Right lobe of liver (tissue), 6 donors: ENCODE measurements at regions not wholly inside any gene's neighbourhood (a gene's known extent, or its start where the extent isn't known, plus 50 kb on each side); places are given as distances from the start of the nearest gene placed in this dataset.

Experiments used
- ATAC-seq, 4 donors: fragments of 200-7000 bp; cut with Tn5 transposase; one replicate each; pipeline ENCODE4 v1.9.1; 2020; ENCODE audit warnings: mild to moderate bottlenecking in 4 of 4, moderate library complexity in 4 of 4
- DNase-seq, 3 donors: peaks; one replicate each; pipeline ENCODE4 v3.0.0-alpha.2; 2020
- H3K27ac ChIP-seq, 3 donors: fragments of 200-600 bp; one replicate each; pipeline ENCODE4 v1.8.0; 2022
- H3K27me3 ChIP-seq, 2 donors: fragments of 200-600 bp; one replicate each; pipeline ENCODE4 v1.8.0; 2022
- H3K36me3 ChIP-seq, 4 donors: fragments of 200-600 bp; sonication (generic) in 1 of 4; one replicate each; pipeline versions ENCODE4 v1.5.1 to v1.8.0; 2017 to 2022; ENCODE audit warnings: control low read depth in 1 of 4
- H3K4me1 ChIP-seq, 4 donors: fragments of 200-600 bp; sonication (generic) in 1 of 4; one replicate each; pipeline versions ENCODE4 v1.5.1 to v1.8.0; 2017 to 2022; ENCODE audit warnings: control low read depth in 1 of 4
- H3K4me3 ChIP-seq, 3 donors: fragments of 200-600 bp; one replicate each; pipeline ENCODE4 v1.8.0; 2022
- H3K9me3 ChIP-seq, 4 donors: fragments of 200-600 bp; sonication (generic) in 1 of 4; one replicate each; pipeline versions ENCODE4 v1.5.1 to v1.8.0; 2017 to 2022; ENCODE audit warnings: control low read depth in 1 of 4
- CTCF ChIP-seq, 4 donors: fragments of 200-600 bp in 3 of 4; fragments of 450-650 bp in 1 of 4; IDR thresholded peaks; one replicate each; pipeline versions ENCODE4 v1.5.1 to v1.8.0; 2016 to 2022; ENCODE audit warnings: antibody characterized with exemption in 4 of 4, mild to moderate bottlenecking in 2 of 4
- POLR2A ChIP-seq: fragments of 450-650 bp; IDR thresholded peaks from one replicate; pipeline ENCODE4 v1.6.1; 2017; ENCODE audit warnings: antibody characterized with exemption, mild to moderate bottlenecking
- WGBS: methylation state at CpG from one replicate; pipeline ENCODE4 v1.1.6; 2018; ENCODE audit warnings: low coverage, low lambda C conversion rate; ENCODE audit not compliant: insufficient coverage; ENCODE audit errors: missing lambda C conversion rate; 5-methylcytosine and 5-hydroxymethylcytosine counted together
- intact Hi-C, 2 donors: fragments of 100-400 bp; cut with DNase I; formaldehyde crosslinking; loops; one replicate each; pipeline versions ENCODE4 v1.11.2 to v1.14.1; 2022
- donor health status: DM: no; HTN: yes; CAD: no.
- donor health status: DM: no; HTN: no; CAD: no.
- donor health status: DM: no; HTN: no; CAD: no.
- donor health status: DM: no; HTN: yes; CAD: no.
- donor health status: DM: no; HTN: yes; CAD: no.

GRCh38 chr22:27171212-27171611 lies 513.8 kb downstream of the MIAT start:
- intact Hi-C loops: no loop called here
- ATAC-seq (no peak), DNase-seq (no peak)
- no peaks in the 10 kb centered on the region for H3K36me3 ChIP-seq
- no peaks in the 10 kb centered on the region for H3K4me1 ChIP-seq
- H3K4me3 ChIP-seq: no peak overlapping the region
- H3K9me3 ChIP-seq: no peaks in the 10 kb centered on the region
- WGBS: 76% methylated on average over 2 of the region's 2 CpGs
- H3K27me3 ChIP-seq: peaks cover 0 to 6% of the 10 kb centered on the region in 2 donors
- H3K27ac ChIP-seq: no peak overlapping the region
- no peak for TF ChIP-seq CTCF (IDR thresholded peaks at IDR 0.05)
- TF ChIP-seq POLR2A: no peak

- no peak for TF ChIP-seq POLR2A
- TF ChIP-seq CTCF (IDR thresholded peaks at IDR 0.05): no peak
- no peak overlapping the region for H3K4me3 ChIP-seq
- no peak overlapping the region for H3K27ac ChIP-seq
- WGBS: 35% methylated on average over 4 of the region's 5 CpGs
- intact Hi-C loops: no loop called here
- H3K4me1 ChIP-seq: no peaks in the 10 kb centered on the region
- H3K9me3 ChIP-seq: no peaks in the 10 kb centered on the region
- no peak for ATAC-seq
- DNase-seq: no peak
- H3K36me3 ChIP-seq: no peaks in the 10 kb centered on the region
- H3K27me3 ChIP-seq: peaks cover 0 to 6% of the 10 kb centered on the region in 2 donors
These were observed 516.1 kb downstream of the MIAT start for GRCh38 chr22:27173530-27173929.

- TF ChIP-seq CTCF (IDR thresholded peaks at IDR 0.05): no peak
- TF ChIP-seq POLR2A: no peak
- no peaks in the 10 kb centered on the region for H3K36me3 ChIP-seq
- 20% methylated on average over 15 of the region's 17 CpGs for WGBS
These were observed 517.8 kb downstream of the MIAT start for GRCh38 chr22:27175021-27175838.

GRCh38 chr22:27175974-27176373 lies 518.6 kb downstream of the MIAT start:
- no peak for TF ChIP-seq POLR2A
- intact Hi-C loops: no loop called here
- Histone ChIP-seq H3K27me3 (peaks cover 0 to 6% of the 10 kb centered on the region in 2 donors), H3K4me1 (no peaks in the 10 kb centered on the region), H3K9me3 (no peaks in the 10 kb centered on the region), H3K36me3 (no peaks in the 10 kb centered on the region), H3K27ac (no peak overlapping the region), H3K4me3 (no peak overlapping the region)
- ATAC-seq (no peak), DNase-seq (no peak)
- WGBS: 51% methylated on average over 2 of the region's 2 CpGs

More at GRCh38 chr22:27175021-27175838, 517.8 kb downstream of the MIAT start:
- H3K4me3 ChIP-seq: no peak overlapping the region
- ATAC-seq (no peak), DNase-seq (no peak)
- no peaks in the 10 kb centered on the region for H3K4me1 ChIP-seq
- H3K27ac ChIP-seq: no peak overlapping the region
- peaks cover 0 to 6% of the 10 kb centered on the region in 2 donors for H3K27me3 ChIP-seq
- intact Hi-C loops: no loop called here
- no peaks in the 10 kb centered on the region for H3K9me3 ChIP-seq

- Histone ChIP-seq H3K9me3 (no peaks in the 10 kb centered on the region), H3K27ac (no peak overlapping the region), H3K4me1 (no peaks in the 10 kb centered on the region), H3K36me3 (no peaks in the 10 kb centered on the region), H3K4me3 (no peak overlapping the region), H3K27me3 (no peaks in the 10 kb centered on the region)
- DNase-seq (no peak), ATAC-seq (no peak)
- no peak for TF ChIP-seq CTCF (IDR thresholded peaks at IDR 0.05)
- TF ChIP-seq POLR2A: no peak
- intact Hi-C loops: no loop called here
- 79% methylated on average over 3 of the region's 3 CpGs for WGBS
These were observed 521.8 kb downstream of the MIAT start for GRCh38 chr22:27179161-27179560.
